ENCODE measurements at regions not wholly inside any gene's neighbourhood (a gene's known extent, or its start where the extent isn't known, plus 50 kb on each side); places are given as distances from the start of the nearest gene placed in this dataset.

DNA sequence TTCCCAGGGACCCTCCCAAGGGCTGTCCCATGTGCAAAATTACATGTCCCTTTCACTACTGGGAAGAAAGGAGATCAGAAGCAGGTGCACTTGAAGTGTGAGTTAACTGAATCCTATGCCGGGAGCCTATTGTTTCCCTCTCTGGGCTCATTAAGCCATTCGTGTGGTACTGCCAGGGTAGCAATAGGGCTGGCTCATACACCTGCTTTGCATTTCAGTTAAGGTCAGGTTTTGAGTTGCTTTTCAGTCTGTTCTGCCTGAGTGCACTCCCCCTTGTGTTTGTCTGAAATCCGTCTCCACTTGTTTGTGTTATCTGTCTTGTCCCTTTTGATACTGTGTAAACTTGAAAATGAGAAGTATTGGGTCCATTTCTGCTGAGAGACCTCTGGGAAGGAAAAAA is 1232.6 kb upstream of the NRXN1 start:
- TF ChIP-seq ZNF548 (tag by site-specific recombination; IDR thresholded peaks at IDR 0.05): no peak
- TF ChIP-seq ZNF843 (tag by site-specific recombination; IDR thresholded peaks at IDR 0.05): no peak
- no peak for TF ChIP-seq GLIS2 (tag by site-specific recombination; IDR thresholded peaks at IDR 0.05)
- TF ChIP-seq BCL11A (tag by site-specific recombination; IDR thresholded peaks at IDR 0.05; ENCODE audit: low read depth): no peak
- no peak for TF ChIP-seq KLF10 (tag by site-specific recombination; IDR thresholded peaks at IDR 0.05)
- no peak for TF ChIP-seq ZFP37 (tag by site-specific recombination; IDR thresholded peaks at IDR 0.05)
- TF ChIP-seq, protein P1, sequence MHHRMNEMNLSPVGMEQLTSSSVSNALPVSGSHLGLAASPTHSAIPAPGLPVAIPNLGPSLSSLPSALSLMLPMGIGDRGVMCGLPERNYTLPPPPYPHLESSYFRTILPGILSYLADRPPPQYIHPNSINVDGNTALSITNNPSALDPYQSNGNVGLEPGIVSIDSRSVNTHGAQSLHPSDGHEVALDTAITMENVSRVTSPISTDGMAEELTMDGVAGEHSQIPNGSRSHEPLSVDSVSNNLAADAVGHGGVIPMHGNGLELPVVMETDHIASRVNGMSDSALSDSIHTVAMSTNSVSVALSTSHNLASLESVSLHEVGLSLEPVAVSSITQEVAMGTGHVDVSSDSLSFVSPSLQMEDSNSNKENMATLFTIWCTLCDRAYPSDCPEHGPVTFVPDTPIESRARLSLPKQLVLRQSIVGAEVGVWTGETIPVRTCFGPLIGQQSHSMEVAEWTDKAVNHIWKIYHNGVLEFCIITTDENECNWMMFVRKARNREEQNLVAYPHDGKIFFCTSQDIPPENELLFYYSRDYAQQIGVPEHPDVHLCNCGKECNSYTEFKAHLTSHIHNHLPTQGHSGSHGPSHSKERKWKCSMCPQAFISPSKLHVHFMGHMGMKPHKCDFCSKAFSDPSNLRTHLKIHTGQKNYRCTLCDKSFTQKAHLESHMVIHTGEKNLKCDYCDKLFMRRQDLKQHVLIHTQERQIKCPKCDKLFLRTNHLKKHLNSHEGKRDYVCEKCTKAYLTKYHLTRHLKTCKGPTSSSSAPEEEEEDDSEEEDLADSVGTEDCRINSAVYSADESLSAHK (tag by site-specific recombination; IDR thresholded peaks at IDR 0.05): no peak
- no peak for TF ChIP-seq ZNF133 (tag by site-specific recombination; IDR thresholded peaks at IDR 0.05)
- no peak for TF ChIP-seq ZNF626 (tag by site-specific recombination; IDR thresholded peaks at IDR 0.05)
- TF ChIP-seq ZNF366 (tag by site-specific recombination; conservative IDR thresholded peaks at IDR 0.05): no peak
- TF ChIP-seq ZNF658 (tag by site-specific recombination; IDR thresholded peaks at IDR 0.05): no peak
- TF ChIP-seq, protein P2, sequence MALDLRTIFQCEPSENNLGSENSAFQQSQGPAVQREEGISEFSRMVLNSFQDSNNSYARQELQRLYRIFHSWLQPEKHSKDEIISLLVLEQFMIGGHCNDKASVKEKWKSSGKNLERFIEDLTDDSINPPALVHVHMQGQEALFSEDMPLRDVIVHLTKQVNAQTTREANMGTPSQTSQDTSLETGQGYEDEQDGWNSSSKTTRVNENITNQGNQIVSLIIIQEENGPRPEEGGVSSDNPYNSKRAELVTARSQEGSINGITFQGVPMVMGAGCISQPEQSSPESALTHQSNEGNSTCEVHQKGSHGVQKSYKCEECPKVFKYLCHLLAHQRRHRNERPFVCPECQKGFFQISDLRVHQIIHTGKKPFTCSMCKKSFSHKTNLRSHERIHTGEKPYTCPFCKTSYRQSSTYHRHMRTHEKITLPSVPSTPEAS (tag by site-specific recombination; IDR thresholded peaks at IDR 0.05): no peak
- TF ChIP-seq, protein P3, sequence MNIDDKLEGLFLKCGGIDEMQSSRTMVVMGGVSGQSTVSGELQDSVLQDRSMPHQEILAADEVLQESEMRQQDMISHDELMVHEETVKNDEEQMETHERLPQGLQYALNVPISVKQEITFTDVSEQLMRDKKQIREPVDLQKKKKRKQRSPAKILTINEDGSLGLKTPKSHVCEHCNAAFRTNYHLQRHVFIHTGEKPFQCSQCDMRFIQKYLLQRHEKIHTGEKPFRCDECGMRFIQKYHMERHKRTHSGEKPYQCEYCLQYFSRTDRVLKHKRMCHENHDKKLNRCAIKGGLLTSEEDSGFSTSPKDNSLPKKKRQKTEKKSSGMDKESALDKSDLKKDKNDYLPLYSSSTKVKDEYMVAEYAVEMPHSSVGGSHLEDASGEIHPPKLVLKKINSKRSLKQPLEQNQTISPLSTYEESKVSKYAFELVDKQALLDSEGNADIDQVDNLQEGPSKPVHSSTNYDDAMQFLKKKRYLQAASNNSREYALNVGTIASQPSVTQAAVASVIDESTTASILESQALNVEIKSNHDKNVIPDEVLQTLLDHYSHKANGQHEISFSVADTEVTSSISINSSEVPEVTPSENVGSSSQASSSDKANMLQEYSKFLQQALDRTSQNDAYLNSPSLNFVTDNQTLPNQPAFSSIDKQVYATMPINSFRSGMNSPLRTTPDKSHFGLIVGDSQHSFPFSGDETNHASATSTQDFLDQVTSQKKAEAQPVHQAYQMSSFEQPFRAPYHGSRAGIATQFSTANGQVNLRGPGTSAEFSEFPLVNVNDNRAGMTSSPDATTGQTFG (tag by site-specific recombination; IDR thresholded peaks at IDR 0.05; ENCODE audit: borderline replicate concordance): no peak
- TF ChIP-seq, protein P4, sequence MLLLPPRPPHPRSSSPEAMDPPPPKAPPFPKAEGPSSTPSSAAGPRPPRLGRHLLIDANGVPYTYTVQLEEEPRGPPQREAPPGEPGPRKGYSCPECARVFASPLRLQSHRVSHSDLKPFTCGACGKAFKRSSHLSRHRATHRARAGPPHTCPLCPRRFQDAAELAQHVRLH (tag by site-specific recombination; IDR thresholded peaks at IDR 0.05): no peak
- TF ChIP-seq, protein P5, sequence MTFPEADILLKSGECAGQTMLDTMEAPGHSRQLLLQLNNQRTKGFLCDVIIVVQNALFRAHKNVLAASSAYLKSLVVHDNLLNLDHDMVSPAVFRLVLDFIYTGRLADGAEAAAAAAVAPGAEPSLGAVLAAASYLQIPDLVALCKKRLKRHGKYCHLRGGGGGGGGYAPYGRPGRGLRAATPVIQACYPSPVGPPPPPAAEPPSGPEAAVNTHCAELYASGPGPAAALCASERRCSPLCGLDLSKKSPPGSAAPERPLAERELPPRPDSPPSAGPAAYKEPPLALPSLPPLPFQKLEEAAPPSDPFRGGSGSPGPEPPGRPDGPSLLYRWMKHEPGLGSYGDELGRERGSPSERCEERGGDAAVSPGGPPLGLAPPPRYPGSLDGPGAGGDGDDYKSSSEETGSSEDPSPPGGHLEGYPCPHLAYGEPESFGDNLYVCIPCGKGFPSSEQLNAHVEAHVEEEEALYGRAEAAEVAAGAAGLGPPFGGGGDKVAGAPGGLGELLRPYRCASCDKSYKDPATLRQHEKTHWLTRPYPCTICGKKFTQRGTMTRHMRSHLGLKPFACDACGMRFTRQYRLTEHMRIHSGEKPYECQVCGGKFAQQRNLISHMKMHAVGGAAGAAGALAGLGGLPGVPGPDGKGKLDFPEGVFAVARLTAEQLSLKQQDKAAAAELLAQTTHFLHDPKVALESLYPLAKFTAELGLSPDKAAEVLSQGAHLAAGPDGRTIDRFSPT (tag by site-specific recombination; IDR thresholded peaks at IDR 0.05): no peak
- no peak for TF ChIP-seq OSR2 (tag by site-specific recombination; IDR thresholded peaks at IDR 0.05)
- TF ChIP-seq, protein P6, sequence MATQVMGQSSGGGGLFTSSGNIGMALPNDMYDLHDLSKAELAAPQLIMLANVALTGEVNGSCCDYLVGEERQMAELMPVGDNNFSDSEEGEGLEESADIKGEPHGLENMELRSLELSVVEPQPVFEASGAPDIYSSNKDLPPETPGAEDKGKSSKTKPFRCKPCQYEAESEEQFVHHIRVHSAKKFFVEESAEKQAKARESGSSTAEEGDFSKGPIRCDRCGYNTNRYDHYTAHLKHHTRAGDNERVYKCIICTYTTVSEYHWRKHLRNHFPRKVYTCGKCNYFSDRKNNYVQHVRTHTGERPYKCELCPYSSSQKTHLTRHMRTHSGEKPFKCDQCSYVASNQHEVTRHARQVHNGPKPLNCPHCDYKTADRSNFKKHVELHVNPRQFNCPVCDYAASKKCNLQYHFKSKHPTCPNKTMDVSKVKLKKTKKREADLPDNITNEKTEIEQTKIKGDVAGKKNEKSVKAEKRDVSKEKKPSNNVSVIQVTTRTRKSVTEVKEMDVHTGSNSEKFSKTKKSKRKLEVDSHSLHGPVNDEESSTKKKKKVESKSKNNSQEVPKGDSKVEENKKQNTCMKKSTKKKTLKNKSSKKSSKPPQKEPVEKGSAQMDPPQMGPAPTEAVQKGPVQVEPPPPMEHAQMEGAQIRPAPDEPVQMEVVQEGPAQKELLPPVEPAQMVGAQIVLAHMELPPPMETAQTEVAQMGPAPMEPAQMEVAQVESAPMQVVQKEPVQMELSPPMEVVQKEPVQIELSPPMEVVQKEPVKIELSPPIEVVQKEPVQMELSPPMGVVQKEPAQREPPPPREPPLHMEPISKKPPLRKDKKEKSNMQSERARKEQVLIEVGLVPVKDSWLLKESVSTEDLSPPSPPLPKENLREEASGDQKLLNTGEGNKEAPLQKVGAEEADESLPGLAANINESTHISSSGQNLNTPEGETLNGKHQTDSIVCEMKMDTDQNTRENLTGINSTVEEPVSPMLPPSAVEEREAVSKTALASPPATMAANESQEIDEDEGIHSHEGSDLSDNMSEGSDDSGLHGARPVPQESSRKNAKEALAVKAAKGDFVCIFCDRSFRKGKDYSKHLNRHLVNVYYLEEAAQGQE (tag by site-specific recombination; IDR thresholded peaks at IDR 0.05): no peak
- no peak for TF ChIP-seq ZNF19 (tag by site-specific recombination; IDR thresholded peaks at IDR 0.05; ENCODE audit: low read depth)
- no peak for TF ChIP-seq ZNF514 (tag by site-specific recombination; IDR thresholded peaks at IDR 0.05)
- no peak for TF ChIP-seq KLF1 (tag by site-specific recombination; IDR thresholded peaks at IDR 0.05)
- ChIA-PET POLR2A (no interaction called here), CTCF (no interaction called here)
- no peaks in the 10 kb centered on the region for H3K9me3 ChIP-seq (ENCODE audit: control insufficient read depth, insufficient read depth, low read depth, low read length)
- H3K4me3 ChIP-seq (ENCODE audit: low read depth, low read length): no peak overlapping the region
- no peaks in the 10 kb centered on the region for H3K4me1 ChIP-seq (ENCODE audit: control insufficient read depth, insufficient read depth, low read length)
- no peak overlapping the region for H3K27ac ChIP-seq (ENCODE audit: extremely low read depth, low read depth, low read length)
- H3K36me3 ChIP-seq (ENCODE audit: control insufficient read depth in 2 of 2, insufficient read depth in 1 of 2, low read length in 2 of 2): no peaks in the 10 kb centered on the region
